ENCODE measurements at regions not wholly inside any gene's neighbourhood (a gene's known extent, or its start where the extent isn't known, plus 50 kb on each side); places are given as distances from the start of the nearest gene placed in this dataset.

- Histone ChIP-seq H3K27ac (no peak overlapping the region), H3K9me3 (no peaks in the 10 kb centered on the region), H3K27me3 (no peaks in the 10 kb centered on the region), H3K4me3 (no peak overlapping the region), H3K4me1 (peaks cover 0 to 3% (median 0%) of the 10 kb centered on the region in 3 donors), H3K36me3 (no peaks in the 10 kb centered on the region)
- 29% methylated on average over 3 of the region's 3 CpGs for WGBS, 2 donors (ENCODE audit: low coverage in 1 of 2)
- ATAC-seq: no peak
- no peak for TF ChIP-seq EP300 (IDR thresholded peaks at IDR 0.05)
- no peak for TF ChIP-seq CTCF (IDR thresholded peaks at IDR 0.05)
- no peak for TF ChIP-seq POLR2A (IDR thresholded peaks at IDR 0.05)
- TF ChIP-seq POLR2AphosphoS5 (IDR thresholded peaks at IDR 0.05): no peak
Measured at GRCh38 chr2:139529080-139529479, 748.9 kb upstream of the NXPH2 start.

GRCh38 chr2:139526781-139527180, 746.6 kb upstream of the NXPH2 start:
- TF ChIP-seq CTCF (IDR thresholded peaks at IDR 0.05) (no peak), EP300 (IDR thresholded peaks at IDR 0.05) (no peak), POLR2AphosphoS5 (IDR thresholded peaks at IDR 0.05) (no peak), POLR2A (IDR thresholded peaks at IDR 0.05) (no peak)
- no peak for ATAC-seq
- Histone ChIP-seq H3K36me3 (no peaks in the 10 kb centered on the region), H3K27ac (no peak overlapping the region), H3K4me3 (no peak overlapping the region), H3K9me3 (no peaks in the 10 kb centered on the region), H3K4me1 (peaks cover 0 to 3% (median 0%) of the 10 kb centered on the region in 3 donors), H3K27me3 (no peaks in the 10 kb centered on the region)
- 42 to 69% methylated on average over 1 of the region's 1 CpG for WGBS, 2 donors (ENCODE audit: low coverage in 1 of 2)

GRCh38 chr2:139518321-139518720, 738.1 kb upstream of the NXPH2 start:
- no peaks in the 10 kb centered on the region for H3K27me3 ChIP-seq
- no peaks in the 10 kb centered on the region for H3K4me1 ChIP-seq
- TF ChIP-seq CTCF (IDR thresholded peaks at IDR 0.05) (no peak), POLR2AphosphoS5 (IDR thresholded peaks at IDR 0.05) (no peak), EP300 (IDR thresholded peaks at IDR 0.05) (no peak), POLR2A (IDR thresholded peaks at IDR 0.05) (no peak)
- no peak overlapping the region for H3K4me3 ChIP-seq
- ATAC-seq: no peak
- no peak overlapping the region for H3K27ac ChIP-seq
- no peaks in the 10 kb centered on the region for H3K36me3 ChIP-seq
- 83 to 88% methylated on average over 4 to 5 of the region's 5 CpGs for WGBS, 2 donors (ENCODE audit: low coverage in 1 of 2)
- no peaks in the 10 kb centered on the region for H3K9me3 ChIP-seq

- 69 to 70% methylated on average over 5 of the region's 5 CpGs for WGBS, 2 donors (ENCODE audit: low coverage in 1 of 2)
- Histone ChIP-seq H3K27ac (no peak overlapping the region), H3K4me1 (no peaks in the 10 kb centered on the region), H3K4me3 (no peak overlapping the region), H3K27me3 (no peaks in the 10 kb centered on the region), H3K9me3 (no peaks in the 10 kb centered on the region), H3K36me3 (no peaks in the 10 kb centered on the region)
- TF ChIP-seq POLR2A (IDR thresholded peaks at IDR 0.05): no peak
- TF ChIP-seq EP300 (IDR thresholded peaks at IDR 0.05): no peak
- TF ChIP-seq POLR2AphosphoS5 (IDR thresholded peaks at IDR 0.05): no peak
- no peak for TF ChIP-seq CTCF (IDR thresholded peaks at IDR 0.05)
- no peak for ATAC-seq
Measured at GRCh38 chr2:139514951-139515350, 734.8 kb upstream of the NXPH2 start.

- Histone ChIP-seq H3K9me3 (peaks cover 0 to 23% (median 0%) of the 10 kb centered on the region in 3 donors), H3K4me3 (no peak overlapping the region), H3K27ac (no peak overlapping the region), H3K27me3 (no peaks in the 10 kb centered on the region), H3K4me1 (no peaks in the 10 kb centered on the region), H3K36me3 (no peaks in the 10 kb centered on the region)
- 72 to 89% methylated on average over 3 of the region's 3 CpGs for WGBS, 2 donors (ENCODE audit: low coverage in 1 of 2)
- no peak for ATAC-seq
- TF ChIP-seq POLR2AphosphoS5 (IDR thresholded peaks at IDR 0.05) (no peak), CTCF (IDR thresholded peaks at IDR 0.05) (no peak), POLR2A (IDR thresholded peaks at IDR 0.05) (no peak), EP300 (IDR thresholded peaks at IDR 0.05) (no peak)
Measured at GRCh38 chr2:139495851-139496250, 715.7 kb upstream of the NXPH2 start.

Measured in gastroesophageal sphincter (tissue), 4 donors.